GM12878 (cell line): ENCODE measurements at regions not wholly inside any gene's neighbourhood (a gene's known extent, or its start where the extent isn't known, plus 50 kb on each side); places are given as distances from the start of the nearest gene placed in this dataset.

ENCODE experiments used
- BMI1 ChIP-seq: fragments of 450-650 bp; IDR thresholded peaks from 2 replicates; pipeline ENCODE4 v1.6.1; 2016; ENCODE audit warnings: mild to moderate bottlenecking, moderate library complexity, borderline replicate concordance
- CHD2 ChIP-seq: IDR thresholded peaks from 2 replicates; pipeline ENCODE4 v1.6.1; 2011; ENCODE audit warnings: low read depth, low read length, improper control_type of control experiment, borderline replicate concordance
- CTCF ChIP-seq, 3 experiments: IDR thresholded peaks in 2 of 3; conservative IDR thresholded peaks in 1 of 3; 2 replicates each; pipeline ENCODE4 v1.5.1; 2011; ENCODE audit warnings: low read depth in 3 of 3, low read length in 3 of 3, mild to moderate bottlenecking in 3 of 3, control low read depth in 2 of 3, moderate library complexity in 2 of 3, inconsistent platforms in 1 of 3, mixed read lengths in 1 of 3; ENCODE audit not compliant: control insufficient read depth in 2 of 3, insufficient read depth in 1 of 3; ENCODE audit errors: extremely low read depth in 1 of 3
- GABPA ChIP-seq: IDR thresholded peaks from 2 replicates; pipeline ENCODE4 v1.6.1; 2014; ENCODE audit warnings: antibody characterized with exemption, low read depth, mild to moderate bottlenecking, inconsistent platforms
- MAX ChIP-seq: IDR thresholded peaks from 2 replicates; pipeline ENCODE4 v1.6.1; 2012; ENCODE audit warnings: low read depth, low read length, improper control_type of control experiment
- POLR2A ChIP-seq: IDR thresholded peaks from 2 replicates; pipeline ENCODE4 v1.6.1; 2011; ENCODE audit warnings: low read depth, mild to moderate bottlenecking, low read length
- SMC3 ChIP-seq: IDR thresholded peaks from 2 replicates; pipeline ENCODE4 v1.6.1; 2011; ENCODE audit warnings: low read length, improper control_type of control experiment, borderline replicate concordance
- TCF3 ChIP-seq: IDR thresholded peaks from 2 replicates; pipeline ENCODE4 v1.6.1; 2012; ENCODE audit warnings: low read depth, mild to moderate bottlenecking, low read length, borderline replicate concordance; ENCODE audit not compliant: insufficient read depth
- TF ChIP-seq, protein P1 (sequence below): fragments of 450-650 bp; IDR thresholded peaks from 2 replicates; pipeline ENCODE4 v1.6.1; 2017; ENCODE audit warnings: mild to moderate bottlenecking

- TF ChIP-seq TCF3 (no peak), CHD2 (no peak), POLR2A (no peak), GABPA (no peak), SMC3 (no peak), MAX (no peak), CTCF (IDR thresholded peaks at IDR 0.05 in 2 of 3, conservative IDR thresholded peaks at IDR 0.05 in 1 of 3; ENCODE audit: control insufficient read depth in 2 of 3, extremely low read depth in 1 of 3, insufficient read depth in 1 of 3, low read depth in 3 of 3, low read length in 3 of 3) (no peak), BMI1 (no peak)
- TF ChIP-seq, protein P1, sequence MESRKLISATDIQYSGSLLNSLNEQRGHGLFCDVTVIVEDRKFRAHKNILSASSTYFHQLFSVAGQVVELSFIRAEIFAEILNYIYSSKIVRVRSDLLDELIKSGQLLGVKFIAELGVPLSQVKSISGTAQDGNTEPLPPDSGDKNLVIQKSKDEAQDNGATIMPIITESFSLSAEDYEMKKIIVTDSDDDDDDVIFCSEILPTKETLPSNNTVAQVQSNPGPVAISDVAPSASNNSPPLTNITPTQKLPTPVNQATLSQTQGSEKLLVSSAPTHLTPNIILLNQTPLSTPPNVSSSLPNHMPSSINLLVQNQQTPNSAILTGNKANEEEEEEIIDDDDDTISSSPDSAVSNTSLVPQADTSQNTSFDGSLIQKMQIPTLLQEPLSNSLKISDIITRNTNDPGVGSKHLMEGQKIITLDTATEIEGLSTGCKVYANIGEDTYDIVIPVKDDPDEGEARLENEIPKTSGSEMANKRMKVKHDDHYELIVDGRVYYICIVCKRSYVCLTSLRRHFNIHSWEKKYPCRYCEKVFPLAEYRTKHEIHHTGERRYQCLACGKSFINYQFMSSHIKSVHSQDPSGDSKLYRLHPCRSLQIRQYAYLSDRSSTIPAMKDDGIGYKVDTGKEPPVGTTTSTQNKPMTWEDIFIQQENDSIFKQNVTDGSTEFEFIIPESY, result no peak
Observed at GRCh38 chr9:86684148-86684547, 263.2 kb downstream of the GAS1 start.
